ENCODE measurements at regions not wholly inside any gene's neighbourhood (a gene's known extent, or its start where the extent isn't known, plus 50 kb on each side); places are given as distances from the start of the nearest gene placed in this dataset.
"Not testable (repeated sequence)": the region's sequence is repeated elsewhere in the genome, so short reads cannot be mapped to it uniquely, and the experiment has no call there.

- DNase-seq (ENCODE audit: insufficient read length, low spot score) (no peak), FAIRE-seq (no peak)
- TF ChIP-seq POLR2A (IDR thresholded peaks at IDR 0.05; ENCODE audit: low read depth, low read length), result no peak
These were observed 122.8 kb downstream of the ZC4H2 start for GRCh38 chrX:64853424-64853823.

- TF ChIP-seq POLR2A (IDR thresholded peaks at IDR 0.05; ENCODE audit: low read depth, low read length), result no peak
- FAIRE-seq (no peak), DNase-seq (ENCODE audit: insufficient read length, low spot score) (no peak)
These were observed 125.7 kb downstream of the ZC4H2 start for GRCh38 chrX:64850371-64851082.

- TF ChIP-seq POLR2A (IDR thresholded peaks at IDR 0.05; ENCODE audit: low read depth, low read length), result no peak
- FAIRE-seq (no peak), DNase-seq (ENCODE audit: insufficient read length, low spot score) (no peak)
These were observed 133.0 kb downstream of the ZC4H2 start for GRCh38 chrX:64843224-64843623.

- FAIRE-seq, result no peak
- no peak for DNase-seq (ENCODE audit: insufficient read length, low spot score)
- no peak for TF ChIP-seq POLR2A (IDR thresholded peaks at IDR 0.05; ENCODE audit: low read depth, low read length)
These were observed 133.8 kb downstream of the ZC4H2 start for GRCh38 chrX:64842492-64842891.

GRCh38 chrX:64805683-64806082, 170.6 kb downstream of the ZC4H2 start:
- TF ChIP-seq POLR2A (IDR thresholded peaks at IDR 0.05; ENCODE audit: low read depth, low read length), result no peak
- no peak for FAIRE-seq
- peak; percentile 0 for DNase-seq (ENCODE audit: insufficient read length, low spot score)

- no peak for TF ChIP-seq POLR2A (IDR thresholded peaks at IDR 0.05; ENCODE audit: low read depth, low read length)
- DNase-seq (ENCODE audit: insufficient read length, low spot score), result no peak
- FAIRE-seq, result no peak
These were observed 183.5 kb downstream of the ZC4H2 start for GRCh38 chrX:64792598-64793337.

- no peak for TF ChIP-seq POLR2A (IDR thresholded peaks at IDR 0.05; ENCODE audit: low read depth, low read length)
- FAIRE-seq (no peak), DNase-seq (ENCODE audit: insufficient read length, low spot score) (no peak)
These were observed 193.3 kb downstream of the ZC4H2 start for GRCh38 chrX:64782923-64783322.

GRCh38 chrX:64758047-64758446, 218.2 kb downstream of the ZC4H2 start:
- DNase-seq (ENCODE audit: insufficient read length, low spot score) (no peak), FAIRE-seq (no peak)
- TF ChIP-seq POLR2A (IDR thresholded peaks at IDR 0.05; ENCODE audit: low read depth, low read length), result no peak

- FAIRE-seq, result no peak
- TF ChIP-seq POLR2A (IDR thresholded peaks at IDR 0.05; ENCODE audit: low read depth, low read length), result no peak
These were observed 236.4 kb downstream of the ZC4H2 start for GRCh38 chrX:64739792-64740378.

GRCh38 chrX:64698317-64698716, 277.9 kb downstream of the ZC4H2 start:
- FAIRE-seq, result no peak
- TF ChIP-seq POLR2A (IDR thresholded peaks at IDR 0.05; ENCODE audit: low read depth, low read length), result no peak
- DNase-seq (ENCODE audit: insufficient read length, low spot score), result no peak

More at GRCh38 chrX:64739792-64740378, 236.4 kb downstream of the ZC4H2 start:
- no peak for DNase-seq (ENCODE audit: insufficient read length, low spot score)

- not testable (repeated sequence) for DNase-seq (ENCODE audit: insufficient read length, low spot score); FAIRE-seq
These were observed 280.9 kb downstream of the ZC4H2 start for GRCh38 chrX:64695372-64695771.

- FAIRE-seq, result no peak
These were observed 267.6 kb upstream of the MTMR8 start for GRCh38 chrX:64662876-64663275.

GRCh38 chrX:64657229-64657628, 262.0 kb upstream of the MTMR8 start:
- not testable (repeated sequence) for FAIRE-seq; DNase-seq (ENCODE audit: insufficient read length, low spot score)

More at GRCh38 chrX:64662876-64663275, 267.6 kb upstream of the MTMR8 start:
- no peak for DNase-seq (ENCODE audit: insufficient read length, low spot score)
- no peak for TF ChIP-seq POLR2A (IDR thresholded peaks at IDR 0.05; ENCODE audit: low read depth, low read length)

- FAIRE-seq, result no peak
- TF ChIP-seq POLR2A (IDR thresholded peaks at IDR 0.05; ENCODE audit: low read depth, low read length), result no peak
- no peak for DNase-seq (ENCODE audit: insufficient read length, low spot score)
These were observed 247.2 kb upstream of the MTMR8 start for GRCh38 chrX:64642482-64642881.
